ENCODE measurements at regions not wholly inside any gene's neighbourhood (a gene's known extent, or its start where the extent isn't known, plus 50 kb on each side); places are given as distances from the start of the nearest gene placed in this dataset.

DNA sequence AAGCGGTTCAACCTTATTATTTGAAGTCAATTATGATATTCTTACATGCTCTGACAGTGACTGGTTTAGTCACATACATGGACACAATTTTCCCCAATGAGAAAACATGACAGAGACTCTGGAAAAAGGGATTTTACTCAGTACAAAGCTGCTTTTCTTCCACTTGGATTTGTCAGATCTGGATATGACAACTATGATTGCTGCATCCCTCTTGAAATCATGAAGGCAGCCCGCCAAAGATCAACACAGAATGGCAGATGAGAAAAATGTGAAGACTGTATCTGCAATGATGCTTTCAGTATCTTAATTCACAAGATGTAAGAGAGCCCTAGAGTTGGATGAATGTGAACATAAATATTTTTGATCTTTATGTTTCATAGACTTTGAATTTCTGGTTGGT, 439.6 kb downstream of the CDH8 start:
- no peak for DNase-seq
- TF ChIP-seq GATA1 (IDR thresholded peaks at IDR 0.05; ENCODE audit: low read depth, low read length) = no peak
- no peak for TF ChIP-seq POLR2A (IDR thresholded peaks at IDR 0.05; ENCODE audit: low read length)

DNA sequence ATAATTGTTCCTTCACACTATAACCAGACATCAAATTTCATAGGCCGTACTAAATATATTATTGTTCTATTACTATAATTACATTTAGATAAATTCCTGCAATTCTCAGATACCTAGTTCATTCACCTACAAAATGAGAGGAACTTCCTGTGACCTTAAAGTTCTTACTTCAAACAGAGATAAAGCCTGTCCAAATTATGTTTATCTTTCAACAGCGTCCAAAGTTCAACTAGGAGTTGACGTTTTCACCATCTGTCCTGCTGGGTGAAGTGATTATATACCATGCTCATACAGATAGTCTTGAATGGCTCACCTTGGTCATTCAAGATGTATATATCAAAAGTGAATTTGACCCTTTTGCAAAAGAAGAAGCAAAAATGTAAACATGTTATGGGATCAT, 440.6 kb downstream of the CDH8 start:
- no peak for DNase-seq
- TF ChIP-seq POLR2A (IDR thresholded peaks at IDR 0.05; ENCODE audit: low read length) (no peak), GATA1 (IDR thresholded peaks at IDR 0.05; ENCODE audit: low read depth, low read length) (no peak)

DNA sequence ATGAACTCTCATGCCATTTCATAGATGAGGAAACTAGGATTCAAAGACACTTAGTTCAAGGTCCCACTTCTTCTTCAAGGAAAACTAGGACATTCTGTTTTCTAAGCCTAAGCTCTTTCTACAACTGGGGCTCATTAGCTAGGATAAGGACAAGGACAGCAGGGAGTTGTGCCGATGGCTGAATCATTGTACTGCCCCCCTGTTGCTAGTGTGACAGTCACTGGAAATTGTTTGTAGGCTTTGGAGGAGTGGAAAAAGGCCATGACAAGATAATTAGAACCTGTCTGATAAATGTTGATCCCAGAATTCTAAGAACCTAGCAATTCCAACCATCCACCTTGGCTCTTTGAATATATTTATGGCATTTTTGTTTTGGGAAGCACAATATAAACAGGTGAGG, 445.7 kb downstream of the CDH8 start:
- TF ChIP-seq POLR2A (IDR thresholded peaks at IDR 0.05; ENCODE audit: low read length) (no peak), GATA1 (IDR thresholded peaks at IDR 0.05; ENCODE audit: low read depth, low read length) (no peak)
- DNase-seq = no peak

- TF ChIP-seq POLR2A (IDR thresholded peaks at IDR 0.05; ENCODE audit: low read length) (no peak), GATA1 (IDR thresholded peaks at IDR 0.05; ENCODE audit: low read depth, low read length) (no peak)
- DNase-seq = no peak
These were observed 448.7 kb downstream of the CDH8 start for GRCh38 chr16:61587526-61587925.

- no peak for TF ChIP-seq POLR2A (IDR thresholded peaks at IDR 0.05; ENCODE audit: low read length)
- no peak for TF ChIP-seq GATA1 (IDR thresholded peaks at IDR 0.05; ENCODE audit: low read depth, low read length)
- DNase-seq = no peak
These were observed 454.7 kb downstream of the CDH8 start for GRCh38 chr16:61581417-61582046.

DNA sequence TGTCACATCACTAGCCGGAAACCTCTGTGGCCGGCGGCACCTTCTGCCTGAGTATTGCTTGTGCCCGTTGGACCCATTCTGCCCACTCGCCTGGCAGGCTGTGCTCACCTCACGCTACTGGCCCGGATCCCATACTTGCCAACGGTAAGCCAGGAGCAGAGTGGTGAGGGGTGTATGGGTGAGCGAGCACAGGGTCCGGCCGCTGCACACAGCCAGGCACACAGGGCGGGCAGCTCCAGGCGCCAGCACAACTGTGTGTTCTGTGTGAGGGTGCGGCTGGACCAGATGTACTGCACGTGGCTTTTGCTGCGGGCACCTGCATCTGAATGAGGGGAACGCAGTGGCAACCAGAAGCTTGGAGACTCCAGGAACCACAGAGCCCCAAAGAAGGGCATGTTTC, 455.7 kb downstream of the CDH8 start:
- DNase-seq = no peak
- TF ChIP-seq POLR2A (IDR thresholded peaks at IDR 0.05; ENCODE audit: low read length) (no peak), GATA1 (IDR thresholded peaks at IDR 0.05; ENCODE audit: low read depth, low read length) (no peak)

DNA sequence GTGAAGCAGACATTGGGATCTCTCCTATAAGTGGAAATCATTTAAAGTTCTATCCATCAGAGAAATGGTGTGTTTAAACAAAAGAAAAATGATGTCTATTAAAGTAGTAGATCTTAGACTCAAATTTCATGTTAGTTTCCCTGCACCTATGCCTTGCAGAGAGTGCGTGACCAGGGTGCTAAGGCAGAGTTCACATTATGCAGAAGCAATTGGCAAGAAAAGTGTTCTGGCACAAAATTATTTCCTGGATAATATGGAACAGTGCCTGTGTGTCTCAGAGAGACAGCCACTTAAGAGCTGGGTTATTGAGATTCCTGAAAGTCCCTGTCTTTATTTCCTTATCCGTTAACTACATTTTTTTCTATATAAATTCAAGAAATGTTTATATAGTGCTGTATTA, 457.0 kb downstream of the CDH8 start:
- TF ChIP-seq POLR2A (IDR thresholded peaks at IDR 0.05; ENCODE audit: low read length) (no peak), GATA1 (IDR thresholded peaks at IDR 0.05; ENCODE audit: low read depth, low read length) (no peak)
- no peak for DNase-seq

DNA sequence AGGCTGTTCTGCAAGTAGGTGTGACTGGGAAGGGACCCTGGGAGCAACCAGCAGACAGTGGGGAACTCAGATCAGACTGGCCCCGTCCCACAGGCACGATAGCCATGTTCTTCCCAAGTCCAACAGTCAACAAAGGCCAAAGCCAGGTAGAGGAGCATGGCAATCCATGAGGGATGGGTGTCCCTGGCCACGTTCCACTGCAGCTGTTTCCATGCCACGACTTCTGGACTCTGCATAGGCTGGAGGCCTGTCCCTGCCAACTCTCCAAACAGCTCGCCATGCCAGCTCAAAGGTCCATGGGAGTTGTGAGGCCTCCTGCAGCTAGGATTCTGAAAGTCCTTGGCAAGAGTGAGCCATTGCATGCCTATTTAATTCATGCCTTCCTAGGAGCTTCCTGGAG, 459.8 kb downstream of the CDH8 start:
- no peak for DNase-seq
- no peak for TF ChIP-seq POLR2A (IDR thresholded peaks at IDR 0.05; ENCODE audit: low read length)
- no peak for TF ChIP-seq GATA1 (IDR thresholded peaks at IDR 0.05; ENCODE audit: low read depth, low read length)

DNA sequence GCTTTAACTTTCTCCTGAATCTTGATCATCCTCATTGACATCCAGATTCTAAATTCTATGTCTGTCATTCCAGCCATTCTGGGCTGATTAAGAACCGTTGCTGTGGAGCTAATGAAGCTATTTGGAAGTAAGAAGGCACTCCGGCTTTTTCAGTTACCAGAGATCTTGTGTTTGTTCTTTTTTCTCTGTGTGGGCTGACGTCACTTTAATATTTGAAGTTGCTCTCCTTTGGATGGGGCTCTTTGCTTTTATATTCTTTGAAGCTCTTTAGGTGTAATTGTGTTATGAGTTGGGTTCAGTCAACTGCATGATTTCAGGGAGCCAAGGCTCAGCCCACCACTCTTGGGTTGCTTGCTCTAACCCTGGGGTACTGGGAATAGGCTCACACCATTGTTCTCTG, 460.6 kb downstream of the CDH8 start:
- DNase-seq = no peak
- TF ChIP-seq GATA1 (IDR thresholded peaks at IDR 0.05; ENCODE audit: low read depth, low read length) (no peak), POLR2A (IDR thresholded peaks at IDR 0.05; ENCODE audit: low read length) (no peak)

DNA sequence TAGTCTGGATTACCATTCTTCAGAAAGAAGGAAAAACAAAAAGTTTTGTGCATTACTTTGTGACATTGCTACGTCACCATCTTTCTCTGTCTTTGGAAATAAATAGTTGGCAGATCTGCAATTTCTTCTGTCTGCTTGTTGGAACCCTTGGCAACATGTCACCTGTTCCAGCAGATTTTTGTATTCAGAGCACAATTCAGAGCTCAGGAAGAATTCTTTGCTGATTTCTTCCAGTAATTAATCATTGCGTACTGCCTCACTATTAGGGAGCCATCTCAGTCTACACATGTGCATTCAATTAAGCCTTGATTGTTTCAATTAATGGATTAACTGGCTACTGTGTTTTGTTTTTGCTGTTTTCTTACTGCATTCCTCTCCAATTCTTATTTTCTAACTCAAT, 467.2 kb downstream of the CDH8 start:
- TF ChIP-seq GATA1 (IDR thresholded peaks at IDR 0.05; ENCODE audit: low read depth, low read length) (no peak), POLR2A (IDR thresholded peaks at IDR 0.05; ENCODE audit: low read length) (no peak)
- no peak for DNase-seq

- TF ChIP-seq GATA1 (IDR thresholded peaks at IDR 0.05; ENCODE audit: low read depth, low read length) (no peak), POLR2A (IDR thresholded peaks at IDR 0.05; ENCODE audit: low read length) (no peak)
- no peak for DNase-seq
These were observed 471.5 kb downstream of the CDH8 start for GRCh38 chr16:61564716-61565115.

DNA sequence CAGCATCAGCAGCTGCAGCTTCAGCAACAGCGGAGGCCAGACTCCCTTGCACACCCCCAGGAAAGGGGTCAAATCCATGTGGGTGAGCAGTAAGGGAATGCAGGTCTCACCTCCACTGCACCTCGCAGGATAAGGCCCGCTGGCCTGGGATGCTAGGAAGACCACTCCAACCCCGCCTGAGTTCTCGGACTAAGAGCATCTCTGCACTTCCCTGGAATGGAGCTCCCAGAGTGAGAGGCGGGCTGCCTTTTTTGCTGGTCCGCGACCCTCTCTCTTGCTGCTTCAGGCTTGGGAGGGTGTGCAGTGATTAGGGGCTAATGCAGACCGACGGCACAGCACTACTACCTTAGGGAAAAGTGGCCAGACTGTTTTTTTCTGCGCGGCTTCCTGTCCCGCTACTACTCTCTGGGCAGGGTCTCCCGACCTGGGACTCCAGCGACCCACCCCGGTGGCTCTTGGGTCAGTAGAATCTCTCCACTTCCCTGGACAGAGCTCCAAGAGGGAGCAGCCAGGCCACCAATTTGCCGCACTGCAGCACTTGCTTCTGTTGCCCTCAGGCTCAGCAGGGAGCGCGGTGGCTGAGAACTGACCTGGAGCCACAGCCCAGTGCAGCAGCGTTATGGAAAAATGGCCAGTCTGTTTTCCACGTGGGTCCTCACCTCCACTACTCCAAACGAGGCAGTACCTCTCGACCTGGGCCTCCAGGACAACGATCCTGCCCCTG, 480.4 kb downstream of the CDH8 start:
- TF ChIP-seq POLR2A (IDR thresholded peaks at IDR 0.05; ENCODE audit: low read length) = no peak
- no peak for TF ChIP-seq GATA1 (IDR thresholded peaks at IDR 0.05; ENCODE audit: low read depth, low read length)
- DNase-seq = no peak

GRCh38 chr16:61549327-61549726, 486.9 kb downstream of the CDH8 start:
- no peak for DNase-seq
- TF ChIP-seq POLR2A (IDR thresholded peaks at IDR 0.05; ENCODE audit: low read length) (no peak), GATA1 (IDR thresholded peaks at IDR 0.05; ENCODE audit: low read depth, low read length) (no peak)

DNA sequence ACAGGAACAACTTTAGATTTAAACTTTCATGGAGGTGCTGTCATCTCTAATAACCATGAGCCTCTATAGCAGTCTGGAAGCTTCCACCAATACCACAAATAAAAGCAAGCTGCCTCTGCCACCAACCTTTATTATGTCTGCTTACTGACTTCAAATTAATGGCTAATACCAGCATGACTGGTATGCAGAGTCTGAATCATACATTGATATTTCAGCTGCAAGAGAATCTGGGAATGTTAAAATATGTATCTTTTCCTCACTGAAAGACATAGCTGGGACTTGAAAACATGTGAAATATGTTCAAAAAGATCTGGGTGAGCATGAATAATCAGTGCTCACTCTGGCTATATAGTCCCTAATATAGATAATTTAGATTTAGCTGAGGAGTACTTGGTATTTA, 488.6 kb downstream of the CDH8 start:
- TF ChIP-seq POLR2A (IDR thresholded peaks at IDR 0.05; ENCODE audit: low read length) (no peak), GATA1 (IDR thresholded peaks at IDR 0.05; ENCODE audit: low read depth, low read length) (no peak)
- DNase-seq = no peak

GRCh38 chr16:61544165-61544564, 492.1 kb downstream of the CDH8 start:
- TF ChIP-seq GATA1 (IDR thresholded peaks at IDR 0.05; ENCODE audit: low read depth, low read length) (no peak), POLR2A (IDR thresholded peaks at IDR 0.05; ENCODE audit: low read length) (no peak)
- DNase-seq = no peak
